Smooth muscle cell (in vitro differentiated cells): ENCODE measurements at regions not wholly inside any gene's neighbourhood (a gene's known extent, or its start where the extent isn't known, plus 50 kb on each side); places are given as distances from the start of the nearest gene placed in this dataset.
A peak's percentile ranks its signal among the peaks of the same experiment; 100 is the strongest.

ENCODE experiments used
- DNase-seq: peaks from one replicate; lab custom pipeline; 2025; ENCODE audit not compliant: unreplicated experiment; lab: John Stamatoyannopoulos, UW
- H2AFZ ChIP-seq: fragments of 200-600 bp; sonication (generic); 2 replicates; pipeline ENCODE4 v1.6.0; 2016; ENCODE audit warnings: antibody characterized with exemption, low read depth, mild to moderate bottlenecking
- H3F3A ChIP-seq: fragments of 200-600 bp; sonication (generic); 2 replicates; pipeline ENCODE4 v1.6.0; 2017; ENCODE audit warnings: antibody characterized with exemption, low read depth
- H3K27ac ChIP-seq: fragments of 200-600 bp; sonication (generic); 2 replicates; pipeline ENCODE4 v1.5.1; 2016; ENCODE audit warnings: low read depth, mild to moderate bottlenecking
- H3K27me3 ChIP-seq: fragments of 200-600 bp; sonication (generic); 2 replicates; pipeline ENCODE4 v1.6.1; 2016; ENCODE audit warnings: low read depth, mild to moderate bottlenecking
- H3K36me3 ChIP-seq: fragments of 200-600 bp; sonication (generic); 2 replicates; pipeline ENCODE4 v1.5.1; 2016; ENCODE audit warnings: low read depth
- H3K4me1 ChIP-seq: fragments of 200-600 bp; sonication (generic); 2 replicates; pipeline ENCODE4 v1.5.1; 2016; ENCODE audit warnings: low read depth
- H3K4me2 ChIP-seq: fragments of 200-600 bp; sonication (generic); 2 replicates; pipeline ENCODE4 v1.6.0; 2016; ENCODE audit warnings: mild to moderate bottlenecking
- H3K4me3 ChIP-seq: fragments of 200-600 bp; sonication (generic); 2 replicates; pipeline ENCODE4 v1.5.1; 2016; ENCODE audit warnings: mild to moderate bottlenecking
- H3K79me2 ChIP-seq: fragments of 200-600 bp; sonication (generic); 2 replicates; pipeline ENCODE4 v1.6.0; 2016; ENCODE audit warnings: low read depth, mild to moderate bottlenecking
- H3K9ac ChIP-seq: fragments of 200-600 bp; sonication (generic); 2 replicates; pipeline ENCODE4 v1.6.0; 2016; ENCODE audit warnings: low read depth
- H3K9me3 ChIP-seq: fragments of 200-600 bp; sonication (generic); replicated peaks from 2 replicates; pipeline ENCODE4 v1.5.1; 2016; ENCODE audit warnings: low read depth
- H4K20me1 ChIP-seq: fragments of 200-600 bp; sonication (generic); 2 replicates; pipeline ENCODE4 v1.6.0; 2016; ENCODE audit warnings: low read depth
- CTCF ChIP-seq: fragments of 200-600 bp; sonication (generic); IDR thresholded peaks from 2 replicates; pipeline ENCODE4 v1.5.1; 2017; ENCODE audit warnings: borderline replicate concordance, mild to moderate bottlenecking, antibody characterized with exemption; ENCODE audit not compliant: insufficient read depth, poor library complexity, severe bottlenecking
- WGBS: methylation state at CpG from one replicate; pipeline ENCODE4 v1.1.7; 2016; ENCODE audit warnings: low lambda C conversion rate; 5-methylcytosine and 5-hydroxymethylcytosine counted together

GRCh38 chrX:830532-830931, 199.9 kb downstream of the SHOX start:
- Histone ChIP-seq H3K9me3 (no peaks in the 10 kb centered on the region), H3F3A (no peaks in the 10 kb centered on the region), H3K4me2 (no peak overlapping the region), H3K79me2 (no peaks in the 10 kb centered on the region), H3K27me3 (no peaks in the 10 kb centered on the region), H3K36me3 (no peaks in the 10 kb centered on the region), H3K9ac (no peak overlapping the region), H4K20me1 (no peaks in the 10 kb centered on the region), H3K27ac (no peak overlapping the region), H3K4me3 (no peak overlapping the region), H3K4me1 (peaks cover 7% of the 10 kb centered on the region), H2AFZ (no peak overlapping the region)
- 39% methylated on average over 6 of the region's 6 CpGs for WGBS
- DNase-seq, result no peak
- no peak for TF ChIP-seq CTCF

GRCh38 chrX:829145-829544, 198.6 kb downstream of the SHOX start:
- Histone ChIP-seq H3K4me1 (peaks cover 7% of the 10 kb centered on the region), H2AFZ (no peak overlapping the region), H3K27me3 (no peaks in the 10 kb centered on the region), H3K79me2 (no peaks in the 10 kb centered on the region), H3K36me3 (no peaks in the 10 kb centered on the region), H4K20me1 (no peaks in the 10 kb centered on the region), H3K9me3 (no peaks in the 10 kb centered on the region), H3K4me2 (no peak overlapping the region), H3K27ac (no peak overlapping the region), H3K9ac (no peak overlapping the region), H3K4me3 (no peak overlapping the region), H3F3A (no peaks in the 10 kb centered on the region)
- TF ChIP-seq CTCF, result no peak
- no peak for DNase-seq
- 90% methylated on average over 3 of the region's 3 CpGs for WGBS

GRCh38 chrX:828411-828959, 197.9 kb downstream of the SHOX start:
- H4K20me1 ChIP-seq, result no peaks in the 10 kb centered on the region
- peaks cover 7% of the 10 kb centered on the region for H3K4me1 ChIP-seq
- no peaks in the 10 kb centered on the region for H3K79me2 ChIP-seq
- no peaks in the 10 kb centered on the region for H3K27me3 ChIP-seq
- H3K36me3 ChIP-seq, result no peaks in the 10 kb centered on the region
- H3F3A ChIP-seq, result no peaks in the 10 kb centered on the region
- no peak overlapping the region for H3K27ac ChIP-seq
- H3K9ac ChIP-seq, result no peak overlapping the region
- H3K4me2 ChIP-seq, result no peak overlapping the region
- WGBS, result 85% methylated on average over 8 of the region's 8 CpGs
- no peaks in the 10 kb centered on the region for H3K9me3 ChIP-seq
- H2AFZ ChIP-seq, result no peak overlapping the region
- no peak for DNase-seq
- TF ChIP-seq CTCF, result no peak
- H3K4me3 ChIP-seq, result no peak overlapping the region

GRCh38 chrX:826448-826847, 195.9 kb downstream of the SHOX start:
- peak overlapping the region; percentile 26 for H3K9ac ChIP-seq

More at GRCh38 chrX:826448-826847, 195.9 kb downstream of the SHOX start:
- Histone ChIP-seq H3K36me3 (no peaks in the 10 kb centered on the region), H3K27ac (peak overlapping the region; percentile 80), H3K4me2 (peak overlapping the region; percentile 38), H3K27me3 (no peaks in the 10 kb centered on the region), H3K9me3 (no peaks in the 10 kb centered on the region), H3K79me2 (no peaks in the 10 kb centered on the region), H3F3A (no peaks in the 10 kb centered on the region), H3K4me3 (no peak overlapping the region), H3K4me1 (peaks cover 7% of the 10 kb centered on the region), H4K20me1 (no peaks in the 10 kb centered on the region), H2AFZ (peak overlapping the region; percentile 80)
- no peak for TF ChIP-seq CTCF
- no peak for DNase-seq
- WGBS, result 53% methylated on average over 9 of the region's 9 CpGs
